Endodermal cell (in vitro differentiated cells): ENCODE measurements at regions not wholly inside any gene's neighbourhood (a gene's known extent, or its start where the extent isn't known, plus 50 kb on each side); places are given as distances from the start of the nearest gene placed in this dataset.
A peak's percentile ranks its signal among the peaks of the same experiment; 100 is the strongest.
"Not testable (repeated sequence)": the region's sequence is repeated elsewhere in the genome, so short reads cannot be mapped to it uniquely, and the experiment has no call there.

Experiments
- DNase-seq: peaks from one replicate; pipeline ENCODE4 v3.0.0-alpha.2; 2017
- H3K27ac ChIP-seq: 2 replicates; pipeline ENCODE4 v1.5.1; 2013; ENCODE audit warnings: mild to moderate bottlenecking, low read depth, low read length, moderate library complexity
- H3K27me3 ChIP-seq: 2 replicates; pipeline ENCODE4 v1.6.1; 2013; ENCODE audit warnings: mild to moderate bottlenecking, low read length, moderate library complexity; ENCODE audit not compliant: insufficient read depth, control insufficient read depth, poor library complexity, severe bottlenecking
- H3K36me3 ChIP-seq: 2 replicates; pipeline ENCODE4 v1.7.0; 2013; ENCODE audit warnings: mild to moderate bottlenecking, low read length, moderate library complexity; ENCODE audit not compliant: control insufficient read depth, insufficient read depth
- H3K4me1 ChIP-seq: one replicate; pipeline ENCODE4 v1.7.0; 2013; ENCODE audit warnings: low read length; ENCODE audit not compliant: control insufficient read depth, insufficient read depth
- H3K4me3 ChIP-seq: 2 replicates; pipeline ENCODE4 v1.5.1; 2013; ENCODE audit warnings: mild to moderate bottlenecking, low read length, moderate library complexity
- H3K9ac ChIP-seq: 2 replicates; pipeline ENCODE4 v1.6.1; 2013; ENCODE audit warnings: mild to moderate bottlenecking, low read length, moderate library complexity; ENCODE audit not compliant: poor library complexity, severe bottlenecking; ENCODE audit errors: extremely low read depth
- H3K9me3 ChIP-seq: 2 replicates; pipeline ENCODE4 v1.6.1; 2013; ENCODE audit warnings: mild to moderate bottlenecking, low read length, moderate library complexity; ENCODE audit not compliant: control insufficient read depth
- H3K27ac Mint-ChIP-seq: 2 replicates; pipeline ENCODE4 v1.8.0; 2020; ENCODE audit warnings: mixed read lengths
- H3K27me3 Mint-ChIP-seq: 2 replicates; pipeline ENCODE4 v1.8.0; 2021; ENCODE audit warnings: mild to moderate bottlenecking, mixed read lengths; ENCODE audit not compliant: insufficient read depth
- H3K36me3 Mint-ChIP-seq: 2 replicates; pipeline ENCODE4 v1.8.0; 2020; ENCODE audit warnings: low read depth, mixed read lengths
- H3K4me1 Mint-ChIP-seq: 2 replicates; pipeline ENCODE4 v1.8.0; 2020; ENCODE audit warnings: mixed read lengths
- H3K4me3 Mint-ChIP-seq: 2 replicates; pipeline ENCODE4 v1.8.0; 2020; ENCODE audit warnings: mild to moderate bottlenecking, moderate library complexity, mixed read lengths
- H3K9me3 Mint-ChIP-seq: 2 replicates; pipeline ENCODE4 v1.8.0; 2020; ENCODE audit warnings: mild to moderate bottlenecking, mixed read lengths
- WGBS, 2 experiments: methylation state at CpG; one replicate each; pipeline versions ENCODE4 v1.1.5 to v1.1.7; 2013; ENCODE audit warnings: missing lambda C conversion rate in 2 of 2, mixed read lengths in 1 of 2; ENCODE audit not compliant: insufficient coverage in 1 of 2, insufficient read length in 1 of 2; 5-methylcytosine and 5-hydroxymethylcytosine counted together
- TF ChIP-seq, protein P1 (sequence below): fragments of 200-600 bp; sonication (generic); conservative IDR thresholded peaks from 2 replicates; pipeline ENCODE4 v1.5.0; 2021; ENCODE audit warnings: antibody characterized with exemption, mild to moderate bottlenecking

DNA sequence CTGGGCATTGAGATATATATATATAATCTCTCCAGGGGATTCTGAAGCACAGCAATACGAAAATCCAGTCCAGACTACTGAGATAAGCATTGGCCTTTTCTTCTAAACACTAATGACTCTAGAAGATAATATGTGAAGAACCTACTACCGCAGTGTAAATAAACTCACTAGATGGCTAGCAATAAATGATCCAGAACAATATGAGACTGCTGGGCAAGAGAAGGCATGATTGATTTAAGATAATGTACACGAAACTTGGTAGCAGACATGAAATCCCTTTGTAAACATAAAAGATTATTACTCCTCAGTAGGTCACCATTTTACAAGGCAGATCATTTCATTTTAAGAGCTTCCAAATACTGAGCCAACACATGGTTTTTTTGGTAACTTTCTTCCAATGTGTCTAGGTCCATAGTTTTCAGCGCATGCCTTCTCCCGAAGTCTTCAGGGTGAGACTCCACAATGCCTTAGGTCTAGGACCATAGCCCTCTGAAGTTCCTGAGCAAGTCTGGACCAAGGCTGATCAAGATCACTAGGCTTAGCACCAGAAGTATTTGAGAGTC is 193.2 kb downstream of the LRRN1 start:
- Mint-ChIP-seq H3K36me3 (peaks cover 2% of the 10 kb centered on the region), H3K27me3 (peaks cover 23% of the 10 kb centered on the region), H3K9me3 (peaks cover 23% of the 10 kb centered on the region), H3K4me1 (peaks cover 5% of the 10 kb centered on the region), H3K27ac (no peak overlapping the region), H3K4me3 (no peak overlapping the region)
- Histone ChIP-seq H3K9ac (no peak overlapping the region), H3K27ac (no peak overlapping the region), H3K4me3 (no peak overlapping the region), H3K9me3 (peaks cover 4% of the 10 kb centered on the region), H3K4me1 (no peaks in the 10 kb centered on the region), H3K36me3 (no peaks in the 10 kb centered on the region), H3K27me3 (no peaks in the 10 kb centered on the region)
- WGBS, 2 experiments, result 89 to 100% methylated on average over 2 to 5 of the region's 5 CpGs
- no peak for DNase-seq
- TF ChIP-seq, protein P1, sequence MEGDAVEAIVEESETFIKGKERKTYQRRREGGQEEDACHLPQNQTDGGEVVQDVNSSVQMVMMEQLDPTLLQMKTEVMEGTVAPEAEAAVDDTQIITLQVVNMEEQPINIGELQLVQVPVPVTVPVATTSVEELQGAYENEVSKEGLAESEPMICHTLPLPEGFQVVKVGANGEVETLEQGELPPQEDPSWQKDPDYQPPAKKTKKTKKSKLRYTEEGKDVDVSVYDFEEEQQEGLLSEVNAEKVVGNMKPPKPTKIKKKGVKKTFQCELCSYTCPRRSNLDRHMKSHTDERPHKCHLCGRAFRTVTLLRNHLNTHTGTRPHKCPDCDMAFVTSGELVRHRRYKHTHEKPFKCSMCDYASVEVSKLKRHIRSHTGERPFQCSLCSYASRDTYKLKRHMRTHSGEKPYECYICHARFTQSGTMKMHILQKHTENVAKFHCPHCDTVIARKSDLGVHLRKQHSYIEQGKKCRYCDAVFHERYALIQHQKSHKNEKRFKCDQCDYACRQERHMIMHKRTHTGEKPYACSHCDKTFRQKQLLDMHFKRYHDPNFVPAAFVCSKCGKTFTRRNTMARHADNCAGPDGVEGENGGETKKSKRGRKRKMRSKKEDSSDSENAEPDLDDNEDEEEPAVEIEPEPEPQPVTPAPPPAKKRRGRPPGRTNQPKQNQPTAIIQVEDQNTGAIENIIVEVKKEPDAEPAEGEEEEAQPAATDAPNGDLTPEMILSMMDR, result no peak

DNA sequence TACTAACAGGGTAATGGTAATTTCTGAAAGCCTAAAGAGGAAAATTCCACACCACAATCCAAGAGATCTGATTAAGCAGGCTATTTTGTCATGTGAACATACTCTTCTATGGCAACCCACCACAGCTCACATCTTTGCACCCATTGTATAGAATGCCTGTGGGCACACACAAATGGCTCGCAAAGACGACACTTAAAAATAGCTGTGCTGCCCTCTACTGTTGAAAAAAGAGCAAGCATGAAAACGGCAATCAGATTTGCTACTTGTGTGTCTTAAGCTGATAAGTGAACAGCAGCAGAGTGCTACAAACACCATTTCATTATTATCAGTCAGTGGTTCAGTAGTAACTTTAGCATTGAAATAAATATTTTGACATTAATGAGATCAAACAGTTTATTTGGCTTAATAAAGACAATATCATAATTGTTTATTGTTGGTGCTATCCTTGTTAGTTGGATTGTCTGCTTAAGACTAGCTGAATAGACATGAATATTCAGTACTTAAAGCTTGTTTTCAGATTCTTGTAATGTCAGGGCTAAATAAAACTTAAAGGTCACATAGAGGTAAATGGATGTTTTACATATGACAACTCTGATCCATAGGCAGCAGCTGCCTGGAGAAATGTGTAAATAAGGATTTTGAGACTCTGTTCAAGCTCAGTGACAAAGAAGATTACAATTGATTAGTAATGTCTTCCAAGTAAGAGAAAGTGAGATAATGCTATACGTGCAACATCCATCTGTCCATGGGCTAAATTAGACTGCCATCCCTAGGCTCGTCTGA is 199.1 kb downstream of the LRRN1 start:
- peak; percentile 78 for DNase-seq
- H3K9me3 Mint-ChIP-seq, result peaks cover 30% of the 10 kb centered on the region
- no peak overlapping the region for H3K27ac ChIP-seq
- H3K27me3 ChIP-seq, result no peaks in the 10 kb centered on the region
- peaks cover 2% of the 10 kb centered on the region for H3K36me3 Mint-ChIP-seq
- no peak overlapping the region for H3K9ac ChIP-seq
- no peak overlapping the region for H3K4me3 ChIP-seq
- no peak overlapping the region for H3K27ac Mint-ChIP-seq
- 46 to 55% methylated on average over 3 to 5 of the region's 5 CpGs for WGBS, 2 experiments
- no peak overlapping the region for H3K4me3 Mint-ChIP-seq
- TF ChIP-seq, protein P1, result peak; percentile 90
- H3K27me3 Mint-ChIP-seq, result peaks cover 23% of the 10 kb centered on the region
- H3K4me1 ChIP-seq, result peaks cover 3% of the 10 kb centered on the region
- H3K4me1 Mint-ChIP-seq, result peaks cover 13% of the 10 kb centered on the region
- H3K36me3 ChIP-seq, result no peaks in the 10 kb centered on the region
- peaks cover 10% of the 10 kb centered on the region for H3K9me3 ChIP-seq

DNA sequence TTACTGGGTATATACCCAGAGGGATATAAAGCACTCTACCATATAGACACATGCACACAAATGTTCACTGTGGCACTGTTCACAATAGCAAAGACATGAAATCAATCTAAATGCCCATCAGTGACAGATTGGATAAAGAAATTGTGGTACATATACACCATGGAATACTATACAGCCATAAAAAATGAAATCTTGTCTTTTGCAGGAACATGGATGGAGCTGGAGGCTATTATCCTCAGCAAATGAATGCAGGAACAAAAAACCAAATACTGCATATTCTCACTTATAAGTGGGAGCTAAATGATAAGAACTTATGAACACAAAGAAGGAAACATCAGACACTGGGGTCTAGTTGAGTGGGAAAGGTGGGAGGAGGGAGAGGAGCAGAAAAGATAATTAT is 200.1 kb downstream of the LRRN1 start:
- not testable (repeated sequence) for DNase-seq, H3K9ac ChIP-seq, H3K4me3 ChIP-seq, H3K27ac ChIP-seq, H3K36me3 ChIP-seq, H3K27ac Mint-ChIP-seq, H3K27me3 ChIP-seq, H3K4me3 Mint-ChIP-seq, H3K36me3 Mint-ChIP-seq, H3K4me1 ChIP-seq
- Mint-ChIP-seq H3K4me1 (peaks cover 13% of the 10 kb centered on the region), H3K9me3 (peaks cover 29% of the 10 kb centered on the region), H3K27me3 (peaks cover 23% of the 10 kb centered on the region)
- peaks cover 10% of the 10 kb centered on the region for H3K9me3 ChIP-seq
